Endothelial cell of umbilical vein (primary cell): ENCODE measurements at regions not wholly inside any gene's neighbourhood (a gene's known extent, or its start where the extent isn't known, plus 50 kb on each side); places are given as distances from the start of the nearest gene placed in this dataset.
"Not testable (repeated sequence)": the region's sequence is repeated elsewhere in the genome, so short reads cannot be mapped to it uniquely, and the experiment has no call there.

ENCODE experiments used
- BruUV-seq: library from RNA; stranded (reverse); fragments of 400-500 nt; replicated peaks from 2 replicates; lab custom pipeline; 2021; lab: Mats Ljungman, UMichigan
- CTCF ChIA-PET: fragments of 300-600, 350-600 bp; sonication (Branson Sonifier 250); formaldehyde crosslinking; loops from one replicate; lab custom pipeline; 2021; ENCODE audit warnings: antibody characterized with exemption, inconsistent platforms; lab: Charles Lee
- POLR2A ChIA-PET: fragments of 300-600, 350-600 bp; sonication (Branson Sonifier 250); formaldehyde crosslinking; loops from one replicate; lab custom pipeline; 2021; ENCODE audit warnings: antibody characterized with exemption, inconsistent platforms; lab: Charles Lee
- DNase-seq: peaks from one replicate; pipeline ENCODE4 v3.0.0-alpha.2; 2011; ENCODE audit warnings: low read depth, low spot score
- FAIRE-seq: peaks from 2 replicates; lab custom pipeline; 2011; peaks lifted over from hg19 to GRCh38; lab: Jason Lieb, UNC
- H2AFZ ChIP-seq: 2 replicates; pipeline ENCODE4 v1.6.0; 2012; ENCODE audit warnings: low read depth, low read length, control low read depth, inconsistent platforms
- H3K27ac ChIP-seq: 2 replicates; pipeline ENCODE4 v1.5.1; 2011; ENCODE audit warnings: low read depth, mild to moderate bottlenecking, control low read depth, low read length, moderate library complexity; ENCODE audit not compliant: insufficient read depth
- H3K27me3 ChIP-seq, 2 experiments: 2 replicates each; pipeline versions ENCODE4 v1.6.0 to v1.6.1; 2011; ENCODE audit warnings: low read length in 2 of 2, mixed read lengths in 1 of 2; ENCODE audit not compliant: control insufficient read depth in 2 of 2, insufficient read depth in 2 of 2
- H3K36me3 ChIP-seq, 2 experiments: 2 replicates in 1 of 2; 3 replicates in 1 of 2; pipeline ENCODE4 v1.5.1; 2011; ENCODE audit warnings: low read length in 2 of 2, mild to moderate bottlenecking in 1 of 2, moderate library complexity in 1 of 2; ENCODE audit not compliant: control insufficient read depth in 2 of 2, insufficient read depth in 2 of 2; ENCODE audit errors: extremely low read depth in 1 of 2
- H3K4me1 ChIP-seq: 3 replicates; pipeline ENCODE4 v1.5.1; 2011; ENCODE audit warnings: mild to moderate bottlenecking, low read length; ENCODE audit not compliant: control insufficient read depth, insufficient read depth; ENCODE audit errors: extremely low read depth
- H3K4me2 ChIP-seq: 2 replicates; pipeline ENCODE4 v1.6.1; 2011; ENCODE audit warnings: low read length, control low read depth, mixed read lengths; ENCODE audit not compliant: insufficient read depth
- H3K4me3 ChIP-seq, 3 experiments: fragments of 200-600 bp in 1 of 3; sonication (generic), shearing (Covaris generic) in 1 of 3; replicated peaks in 1 of 3; 2 replicates each; pipeline ENCODE4 v1.5.1; 2011 to 2016; ENCODE audit warnings: control low read depth in 3 of 3, low read length in 3 of 3, mild to moderate bottlenecking in 2 of 3, inconsistent platforms in 1 of 3, low read depth in 1 of 3, moderate library complexity in 1 of 3; ENCODE audit not compliant: insufficient read depth in 1 of 3
- H3K79me2 ChIP-seq: 2 replicates; pipeline ENCODE4 v1.6.0; 2012; ENCODE audit warnings: low read length, inconsistent platforms; ENCODE audit not compliant: control insufficient read depth, insufficient read depth
- H3K9ac ChIP-seq: replicated peaks from 2 replicates; pipeline ENCODE3; 2011; ENCODE audit warnings: low read length, control low read depth; ENCODE audit not compliant: insufficient read depth; ENCODE audit errors: extremely low read depth
- H3K9me1 ChIP-seq: replicated peaks from 3 replicates; pipeline ENCODE4 v1.6.0; 2011; ENCODE audit warnings: mild to moderate bottlenecking, low read length; ENCODE audit not compliant: control insufficient read depth, insufficient read depth; ENCODE audit errors: extremely low read depth
- H3K9me3 ChIP-seq: replicated peaks from 2 replicates; pipeline ENCODE4 v1.5.1; 2012; ENCODE audit warnings: low read length, inconsistent platforms; ENCODE audit not compliant: control insufficient read depth, insufficient read depth
- H4K20me1 ChIP-seq: replicated peaks from 2 replicates; pipeline ENCODE3; 2011; ENCODE audit warnings: mild to moderate bottlenecking, low read length; ENCODE audit not compliant: control insufficient read depth, insufficient read depth; ENCODE audit errors: extremely low read depth
- EZH2 ChIP-seq: IDR thresholded peaks from 2 replicates; pipeline ENCODE4 v1.6.1; 2012; ENCODE audit warnings: borderline replicate concordance, low read depth, mild to moderate bottlenecking, moderate library complexity, low read length, inconsistent platforms; ENCODE audit not compliant: severe bottlenecking
- FOS ChIP-seq: IDR thresholded peaks from 2 replicates; pipeline ENCODE4 v1.6.1; 2011; ENCODE audit warnings: mild to moderate bottlenecking, low read length, moderate library complexity, borderline replicate concordance; ENCODE audit not compliant: insufficient read depth
- GATA2 ChIP-seq: IDR thresholded peaks from 2 replicates; pipeline ENCODE4 v1.7.0; 2011; ENCODE audit warnings: low read depth, mild to moderate bottlenecking, moderate library complexity, mixed read lengths, low read length; ENCODE audit not compliant: insufficient read length, insufficient read depth
- JUN ChIP-seq: IDR thresholded peaks from 2 replicates; pipeline ENCODE4 v1.6.1; 2011; ENCODE audit warnings: borderline replicate concordance, low read depth; ENCODE audit not compliant: insufficient read length, insufficient read depth
- MYC ChIP-seq: IDR thresholded peaks from one replicate; pipeline ENCODE4 v1.6.1; 2011; ENCODE audit warnings: mild to moderate bottlenecking, low read depth, low read length
- POLR2A ChIP-seq: IDR thresholded peaks from 2 replicates; pipeline ENCODE4 v1.6.1; 2012; ENCODE audit warnings: low read depth, mild to moderate bottlenecking, control low read depth, low read length
- POLR2AphosphoS5 ChIP-seq: IDR thresholded peaks from 2 replicates; pipeline ENCODE4 v1.6.1; 2012; ENCODE audit warnings: low read depth, mild to moderate bottlenecking, control low read depth, low read length, moderate library complexity; ENCODE audit not compliant: insufficient read depth
- dilution Hi-C: fragments of 300-500 bp; cut with MboI; formaldehyde crosslinking; loops from one replicate; pipeline ENCODE4 v1.15.0; 2019; ENCODE audit warnings: low sequenced_read_pairs; ENCODE audit not compliant: extremely low pct_ligation_motif_present
- intact Hi-C: fragments of 100-400 bp; cut with micrococcal nuclease; formaldehyde crosslinking; loops from one replicate; pipeline ENCODE4 v1.10.0; 2022
- TF ChIP-seq, protein P1 (sequence below): IDR thresholded peaks from 2 replicates; pipeline ENCODE4 v1.6.1; 2011; ENCODE audit not compliant: insufficient read depth, insufficient read length
- TF ChIP-seq, protein P2 (sequence below), 2 donors: IDR thresholded peaks; 1 replicate in 1 of 2; 2 replicates in 1 of 2; pipeline ENCODE4 v1.5.1; 2011; ENCODE audit warnings: low read length in 2 of 2, mild to moderate bottlenecking in 2 of 2, moderate library complexity in 2 of 2, control low read depth in 1 of 2, inconsistent platforms in 1 of 2, low read depth in 1 of 2; ENCODE audit not compliant: insufficient read depth in 1 of 2; ENCODE audit errors: extremely low read depth in 1 of 2

DNA sequence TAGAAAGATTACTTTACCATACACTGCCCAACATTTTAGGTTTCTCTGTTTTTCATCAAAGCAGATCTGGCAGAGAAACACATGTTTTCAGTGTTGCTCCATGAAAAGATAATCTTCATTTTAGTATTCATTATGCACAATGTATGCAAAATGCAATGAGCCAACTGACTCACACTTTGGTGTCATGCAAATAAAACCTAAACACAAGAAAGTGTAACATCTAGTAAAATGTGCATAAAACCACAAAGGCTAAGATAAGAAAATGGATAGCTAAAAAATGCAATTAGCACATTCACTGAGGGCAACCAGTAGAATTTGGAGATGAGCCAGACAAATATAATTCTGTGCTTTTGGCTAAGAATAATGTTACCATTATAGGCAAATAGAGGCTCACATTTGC, 203.5 kb upstream of the UBE2E3 start:
- CTCF ChIA-PET, result interaction anchor here (0.6 kb wide), 1 partner anchor 19 kb away, joined by 4 read pairs; no protein-coding TSS in a partner anchor
- POLR2A ChIA-PET, result no interaction called here
- TF ChIP-seq POLR2A (no peak), MYC (no peak), GATA2 (no peak), JUN (no peak)
- TF ChIP-seq, protein P1, sequence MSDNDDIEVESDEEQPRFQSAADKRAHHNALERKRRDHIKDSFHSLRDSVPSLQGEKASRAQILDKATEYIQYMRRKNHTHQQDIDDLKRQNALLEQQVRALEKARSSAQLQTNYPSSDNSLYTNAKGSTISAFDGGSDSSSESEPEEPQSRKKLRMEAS, result no peak
- H3K36me3 ChIP-seq, result no peaks in the 10 kb centered on the region
- no peaks in the 10 kb centered on the region for H3K9me1 ChIP-seq
- H3K27me3 ChIP-seq, result peaks cover 0 to 2% of the 10 kb centered on the region in 2 experiments
- dilution Hi-C loops, result no loop called here
- H4K20me1 ChIP-seq, result no peaks in the 10 kb centered on the region
- H2AFZ ChIP-seq, result no peak overlapping the region
- no peak for FAIRE-seq
- no peak overlapping the region for H3K4me3 ChIP-seq
- H3K27ac ChIP-seq, result no peak overlapping the region
- H3K4me1 ChIP-seq, result no peaks in the 10 kb centered on the region
- H3K9ac ChIP-seq, result no peak overlapping the region
- DNase-seq, result no peak
- no peak overlapping the region for H3K4me2 ChIP-seq
- H3K9me3 ChIP-seq, result no peaks in the 10 kb centered on the region
- intact Hi-C loops, result no loop called here
- H3K79me2 ChIP-seq, result no peaks in the 10 kb centered on the region
- BruUV-seq, result no TSS peak

DNA sequence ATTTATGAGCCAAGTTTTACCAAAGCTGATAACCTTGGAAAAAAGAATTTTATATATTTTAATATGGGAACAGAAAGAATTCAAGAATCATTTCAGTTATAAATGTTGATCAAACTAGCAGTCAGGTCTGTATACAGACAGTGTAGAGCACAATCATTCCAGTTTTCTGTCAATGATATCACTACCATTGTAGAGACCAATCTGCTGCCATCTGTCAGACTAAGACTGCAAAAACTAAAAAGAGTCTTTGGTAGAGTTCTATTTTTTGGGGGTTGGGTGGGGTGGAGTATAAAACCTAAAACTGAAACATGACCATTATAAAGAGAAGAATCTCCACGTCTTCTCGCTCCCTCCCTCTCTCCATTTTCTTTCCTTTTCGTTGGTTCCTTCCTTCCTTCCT, 204.7 kb upstream of the UBE2E3 start:
- Histone ChIP-seq H3K9ac (no peak overlapping the region), H3K27ac (no peak overlapping the region), H3K79me2 (no peaks in the 10 kb centered on the region), H3K9me3 (no peaks in the 10 kb centered on the region), H4K20me1 (no peaks in the 10 kb centered on the region), H3K4me3 (no peak overlapping the region), H3K27me3 (peaks cover 0 to 2% of the 10 kb centered on the region in 2 experiments), H3K36me3 (no peaks in the 10 kb centered on the region), H3K4me1 (no peaks in the 10 kb centered on the region), H3K9me1 (no peaks in the 10 kb centered on the region), H2AFZ (no peak overlapping the region), H3K4me2 (no peak overlapping the region)
- POLR2A ChIA-PET, result no interaction called here
- TF ChIP-seq EZH2 (no peak), POLR2A (no peak), MYC (no peak), JUN (no peak), GATA2 (no peak), FOS (no peak), POLR2AphosphoS5 (no peak)
- TF ChIP-seq, protein P2, sequence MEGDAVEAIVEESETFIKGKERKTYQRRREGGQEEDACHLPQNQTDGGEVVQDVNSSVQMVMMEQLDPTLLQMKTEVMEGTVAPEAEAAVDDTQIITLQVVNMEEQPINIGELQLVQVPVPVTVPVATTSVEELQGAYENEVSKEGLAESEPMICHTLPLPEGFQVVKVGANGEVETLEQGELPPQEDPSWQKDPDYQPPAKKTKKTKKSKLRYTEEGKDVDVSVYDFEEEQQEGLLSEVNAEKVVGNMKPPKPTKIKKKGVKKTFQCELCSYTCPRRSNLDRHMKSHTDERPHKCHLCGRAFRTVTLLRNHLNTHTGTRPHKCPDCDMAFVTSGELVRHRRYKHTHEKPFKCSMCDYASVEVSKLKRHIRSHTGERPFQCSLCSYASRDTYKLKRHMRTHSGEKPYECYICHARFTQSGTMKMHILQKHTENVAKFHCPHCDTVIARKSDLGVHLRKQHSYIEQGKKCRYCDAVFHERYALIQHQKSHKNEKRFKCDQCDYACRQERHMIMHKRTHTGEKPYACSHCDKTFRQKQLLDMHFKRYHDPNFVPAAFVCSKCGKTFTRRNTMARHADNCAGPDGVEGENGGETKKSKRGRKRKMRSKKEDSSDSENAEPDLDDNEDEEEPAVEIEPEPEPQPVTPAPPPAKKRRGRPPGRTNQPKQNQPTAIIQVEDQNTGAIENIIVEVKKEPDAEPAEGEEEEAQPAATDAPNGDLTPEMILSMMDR (IDR thresholded peaks at IDR 0.05; ENCODE audit: extremely low read depth in 1 of 2, insufficient read depth in 1 of 2, low read depth in 1 of 2, low read length in 2 of 2), result no peak
- TF ChIP-seq, protein P1, result no peak
- BruUV-seq, result no TSS peak
- DNase-seq (no peak), FAIRE-seq (no peak)
- dilution Hi-C loops (no loop called here), intact Hi-C loops (no loop called here)
- CTCF ChIA-PET, result no interaction called here

DNA sequence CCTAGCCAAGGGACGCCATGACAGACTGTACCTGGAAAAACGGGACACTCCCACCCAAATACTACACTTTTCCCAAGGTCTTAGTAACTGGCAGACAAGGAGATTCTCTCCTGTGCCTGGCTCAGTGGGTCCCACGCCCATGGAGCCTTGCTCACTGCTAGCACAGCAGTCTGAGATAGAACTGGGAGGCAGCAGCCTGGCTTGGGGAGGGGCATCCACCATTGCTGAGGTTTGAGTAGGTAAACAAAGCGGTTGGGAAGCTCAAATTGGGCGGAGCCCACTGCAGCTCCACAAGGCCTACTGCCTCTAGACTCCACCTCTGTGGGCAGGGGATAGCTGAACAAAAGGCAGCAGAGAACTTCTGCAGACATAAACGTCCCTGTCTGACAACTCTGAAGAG, 215.1 kb upstream of the UBE2E3 start:
- POLR2A ChIA-PET, H3K79me2 ChIP-seq, DNase-seq, H3K9me1 ChIP-seq, FAIRE-seq, CTCF ChIA-PET, intact Hi-C loops, H2AFZ ChIP-seq, H3K27ac ChIP-seq, H3K4me1 ChIP-seq, H3K9ac ChIP-seq, H3K9me3 ChIP-seq, H4K20me1 ChIP-seq, H3K27me3 ChIP-seq, H3K36me3 ChIP-seq, H3K4me2 ChIP-seq, BruUV-seq, dilution Hi-C loops, H3K4me3 ChIP-seq: not testable (repeated sequence)
